Spinal cord (tissue), 9 donors: ENCODE measurements at regions not wholly inside any gene's neighbourhood (a gene's known extent, or its start where the extent isn't known, plus 50 kb on each side); places are given as distances from the start of the nearest gene placed in this dataset.
A peak's percentile ranks its signal among the peaks of the same experiment; 100 is the strongest.
"Not testable (repeated sequence)": the region's sequence is repeated elsewhere in the genome, so short reads cannot be mapped to it uniquely, and the experiment has no call there.

ENCODE experiments used
- DNase-seq, 6 donors: peaks; one replicate each; pipeline versions ENCODE4 v3.0.0 to v3.0.0-alpha.2; 2013 to 2015; ENCODE audit warnings: low spot score in 6 of 6, low read depth in 4 of 6
- H3K27ac ChIP-seq: one replicate; pipeline ENCODE4 v1.5.1; 2013; ENCODE audit warnings: low read depth, low read length, control low read depth
- H3K27me3 ChIP-seq: one replicate; pipeline ENCODE4 v1.6.1; 2013; ENCODE audit warnings: low read length; ENCODE audit not compliant: control insufficient read depth, insufficient read depth
- H3K36me3 ChIP-seq: one replicate; pipeline ENCODE4 v1.6.1; 2013; ENCODE audit warnings: low read length; ENCODE audit not compliant: control insufficient read depth, insufficient read depth
- H3K4me1 ChIP-seq: one replicate; pipeline ENCODE4 v1.6.1; 2013; ENCODE audit warnings: low read length; ENCODE audit not compliant: control insufficient read depth, insufficient read depth
- H3K4me3 ChIP-seq: one replicate; pipeline ENCODE4 v1.5.1; 2013; ENCODE audit warnings: low read depth, low read length, control low read depth
- H3K9me3 ChIP-seq: one replicate; pipeline ENCODE4 v1.6.1; 2013; ENCODE audit warnings: low read length; ENCODE audit not compliant: control insufficient read depth, insufficient read depth
- WGBS: methylation state at CpG from one replicate; pipeline ENCODE4 v1.1.5; 2013; ENCODE audit warnings: missing lambda C conversion rate; ENCODE audit not compliant: insufficient coverage; 5-methylcytosine and 5-hydroxymethylcytosine counted together
- donor health status: healthy.

GRCh38 chr16:26457095-26457494 is 609.6 kb upstream of the C16orf82 start:
- Histone ChIP-seq H3K4me1 (no peaks in the 10 kb centered on the region), H3K36me3 (no peaks in the 10 kb centered on the region), H3K9me3 (peaks cover 2% of the 10 kb centered on the region), H3K27me3 (no peaks in the 10 kb centered on the region), H3K27ac (no peak overlapping the region), H3K4me3 (no peak overlapping the region)
- DNase-seq = no peak
- WGBS = 81% methylated on average over 5 of the region's 7 CpGs

- H3K9me3 ChIP-seq = peaks cover 2% of the 10 kb centered on the region
- WGBS = no CpG with 5 or more reads among the region's 4 CpGs
Observed at GRCh38 chr16:26457882-26458281, 608.8 kb upstream of the C16orf82 start.

GRCh38 chr16:26464576-26465266 is 602.0 kb upstream of the C16orf82 start:
- no peaks in the 10 kb centered on the region for H3K4me1 ChIP-seq
- no peak overlapping the region for H3K27ac ChIP-seq
- no peaks in the 10 kb centered on the region for H3K27me3 ChIP-seq
- H3K36me3 ChIP-seq = no peaks in the 10 kb centered on the region
- WGBS = 100% methylated on average over 4 of the region's 7 CpGs
- no peaks in the 10 kb centered on the region for H3K9me3 ChIP-seq
- no peak for DNase-seq
- H3K4me3 ChIP-seq = no peak overlapping the region

More at GRCh38 chr16:26457882-26458281, 608.8 kb upstream of the C16orf82 start:
- Histone ChIP-seq H3K4me3 (no peak overlapping the region), H3K4me1 (no peaks in the 10 kb centered on the region), H3K36me3 (no peaks in the 10 kb centered on the region), H3K27me3 (no peaks in the 10 kb centered on the region), H3K27ac (no peak overlapping the region)
- DNase-seq = no peak

- 93% methylated on average over 8 of the region's 10 CpGs for WGBS
- H3K4me3 ChIP-seq, DNase-seq, H3K36me3 ChIP-seq, H3K9me3 ChIP-seq, H3K27me3 ChIP-seq, H3K27ac ChIP-seq, H3K4me1 ChIP-seq: not testable (repeated sequence)
Observed at GRCh38 chr16:26474405-26474804, 592.3 kb upstream of the C16orf82 start.

GRCh38 chr16:26475596-26475995 is 591.1 kb upstream of the C16orf82 start:
- Histone ChIP-seq H3K36me3 (no peaks in the 10 kb centered on the region), H3K9me3 (peaks cover 8% of the 10 kb centered on the region), H3K27ac (no peak overlapping the region), H3K4me1 (no peaks in the 10 kb centered on the region), H3K27me3 (no peaks in the 10 kb centered on the region), H3K4me3 (no peak overlapping the region)
- WGBS = no CpG with 5 or more reads among the region's 2 CpGs
- DNase-seq = peak in 3 of 6 donors; percentile 17 to 65 (median 54)

- Histone ChIP-seq H3K27me3 (no peaks in the 10 kb centered on the region), H3K4me3 (no peak overlapping the region), H3K36me3 (no peaks in the 10 kb centered on the region), H3K4me1 (no peaks in the 10 kb centered on the region), H3K9me3 (no peaks in the 10 kb centered on the region), H3K27ac (no peak overlapping the region)
- DNase-seq = no peak
- 67% methylated on average over 4 of the region's 6 CpGs for WGBS
Observed at GRCh38 chr16:26491101-26491670, 575.5 kb upstream of the C16orf82 start.

GRCh38 chr16:26491962-26492361 is 574.8 kb upstream of the C16orf82 start:
- 88% methylated on average over 4 of the region's 6 CpGs for WGBS
- no peaks in the 10 kb centered on the region for H3K27me3 ChIP-seq
- DNase-seq = no peak
- H3K27ac ChIP-seq = no peak overlapping the region
- no peak overlapping the region for H3K4me3 ChIP-seq
- no peaks in the 10 kb centered on the region for H3K9me3 ChIP-seq
- H3K36me3 ChIP-seq = no peaks in the 10 kb centered on the region
- H3K4me1 ChIP-seq = no peaks in the 10 kb centered on the region

- H3K4me1 ChIP-seq = peaks cover 4% of the 10 kb centered on the region
- no peaks in the 10 kb centered on the region for H3K36me3 ChIP-seq
- no peaks in the 10 kb centered on the region for H3K27me3 ChIP-seq
- no CpG with 5 or more reads among the region's 1 CpG for WGBS
- no peak overlapping the region for H3K27ac ChIP-seq
- no peak overlapping the region for H3K4me3 ChIP-seq
- no peaks in the 10 kb centered on the region for H3K9me3 ChIP-seq
- DNase-seq = peak in 2 of 6 donors; percentile 31 to 58
Observed at GRCh38 chr16:26493751-26494150, 573.0 kb upstream of the C16orf82 start.

GRCh38 chr16:26497896-26498295 is 568.8 kb upstream of the C16orf82 start:
- Histone ChIP-seq H3K27me3 (no peaks in the 10 kb centered on the region), H3K4me1 (peaks cover 4% of the 10 kb centered on the region), H3K4me3 (no peak overlapping the region), H3K27ac (no peak overlapping the region), H3K36me3 (no peaks in the 10 kb centered on the region), H3K9me3 (no peaks in the 10 kb centered on the region)
- no peak for DNase-seq
- 71% methylated on average over 1 of the region's 3 CpGs for WGBS

GRCh38 chr16:26500326-26500725 is 566.4 kb upstream of the C16orf82 start:
- Histone ChIP-seq H3K36me3 (no peaks in the 10 kb centered on the region), H3K27me3 (no peaks in the 10 kb centered on the region), H3K9me3 (no peaks in the 10 kb centered on the region), H3K27ac (no peak overlapping the region), H3K4me3 (no peak overlapping the region), H3K4me1 (peaks cover 4% of the 10 kb centered on the region)
- 60% methylated on average over 1 of the region's 6 CpGs for WGBS
- DNase-seq = peak in 2 of 6 donors; percentile 20 to 22
